Stimulated activated CD4-positive, alpha-beta T cell treated with anti-CD3 and anti-CD28 coated beads, Interleukin-12 subunit alpha, Interleukin-12 subunit beta, amount 100 ng/mL, for 48 hours (primary cell): ENCODE measurements at regions not wholly inside any gene's neighbourhood (a gene's known extent, or its start where the extent isn't known, plus 50 kb on each side); places are given as distances from the start of the nearest gene placed in this dataset.

Source experiments
- DNase-seq, 3 donors: peaks; one replicate each; pipeline ENCODE4 v3.0.0-alpha.2; 2020; ENCODE audit warnings: low read depth in 2 of 3, low spot score in 1 of 3

GRCh38 chr5:167968837-167969236 lies 322.6 kb upstream of the WWC1 start:
- no peak for DNase-seq

DNA sequence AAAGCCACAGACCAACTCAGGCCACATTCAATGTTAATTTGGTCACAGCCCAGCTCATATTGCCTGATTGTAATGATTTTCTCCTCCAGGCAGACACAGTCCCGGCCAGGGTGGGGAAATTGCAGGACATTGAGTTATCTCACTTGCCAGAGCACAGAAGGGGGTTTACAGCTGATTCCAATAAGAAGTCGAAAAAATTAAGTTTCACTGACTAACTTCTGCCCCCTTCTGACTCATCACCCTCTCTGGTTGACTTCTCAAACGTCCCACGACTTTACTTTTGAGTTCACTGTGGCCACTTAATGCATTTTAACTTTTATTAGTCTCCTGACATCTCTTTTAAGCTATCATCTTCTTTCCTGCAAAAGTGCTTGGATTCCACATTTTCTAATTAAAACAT lies 321.4 kb upstream of the WWC1 start:
- DNase-seq: no peak

DNA sequence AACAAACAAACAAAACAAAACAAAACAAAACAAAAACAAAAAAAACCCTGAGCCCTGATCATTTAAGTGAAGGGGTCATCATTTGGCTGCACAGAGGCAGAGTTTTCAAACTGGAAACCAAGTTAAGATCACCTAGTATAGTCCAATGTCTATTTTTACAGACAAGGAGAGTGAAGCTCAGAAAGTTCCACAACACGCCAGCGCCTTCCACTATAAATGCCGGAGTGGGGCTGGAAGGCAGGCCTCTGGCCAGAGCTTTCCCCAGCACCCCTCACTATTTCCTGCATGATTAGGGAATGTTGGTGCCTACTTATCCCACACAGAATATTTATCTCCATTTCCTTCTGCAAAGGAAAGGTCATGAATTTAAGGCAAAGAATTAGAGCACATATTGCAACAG lies 319.7 kb upstream of the WWC1 start:
- DNase-seq: no peak

DNA sequence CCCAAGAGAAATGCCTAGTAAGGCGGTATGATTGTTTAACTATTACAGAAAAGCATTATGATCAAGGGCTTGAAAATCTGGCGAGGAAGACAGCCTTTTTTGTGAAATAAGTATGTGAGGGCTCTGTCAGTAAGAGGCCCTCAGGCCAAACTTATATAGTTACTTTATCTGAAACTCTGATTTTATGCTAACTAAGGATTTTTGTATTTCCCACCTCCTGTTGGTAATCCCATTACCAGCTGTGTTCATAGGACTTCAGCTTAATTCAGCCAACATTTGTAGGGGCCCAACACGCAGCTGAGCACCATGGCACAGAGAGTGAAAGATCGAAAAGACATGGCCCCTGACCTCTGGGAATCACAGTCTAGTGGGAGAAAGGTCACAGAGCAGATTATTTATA lies 318.3 kb upstream of the WWC1 start:
- DNase-seq: no peak

DNA sequence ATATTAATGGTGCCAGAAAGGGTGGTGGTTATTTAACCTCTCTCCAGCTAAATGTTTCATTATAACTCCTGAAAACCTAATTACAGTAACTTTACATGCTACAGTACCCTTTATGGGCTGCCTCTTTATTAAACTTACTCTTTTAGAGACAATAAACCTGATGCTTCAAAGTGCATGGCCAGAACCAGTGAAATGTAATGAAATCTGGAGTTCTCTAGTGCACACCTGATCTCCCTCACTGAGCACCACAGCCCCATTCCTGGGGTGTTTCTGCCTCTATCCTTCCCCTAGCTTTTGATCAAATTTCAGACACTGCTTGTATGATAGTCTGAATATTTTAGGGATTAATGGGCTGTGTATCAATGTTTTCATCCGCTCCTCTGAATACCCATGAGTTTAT lies 306.5 kb upstream of the WWC1 start:
- no peak for DNase-seq

GRCh38 chr5:167985373-167985772 lies 306.1 kb upstream of the WWC1 start:
- no peak for DNase-seq

DNA sequence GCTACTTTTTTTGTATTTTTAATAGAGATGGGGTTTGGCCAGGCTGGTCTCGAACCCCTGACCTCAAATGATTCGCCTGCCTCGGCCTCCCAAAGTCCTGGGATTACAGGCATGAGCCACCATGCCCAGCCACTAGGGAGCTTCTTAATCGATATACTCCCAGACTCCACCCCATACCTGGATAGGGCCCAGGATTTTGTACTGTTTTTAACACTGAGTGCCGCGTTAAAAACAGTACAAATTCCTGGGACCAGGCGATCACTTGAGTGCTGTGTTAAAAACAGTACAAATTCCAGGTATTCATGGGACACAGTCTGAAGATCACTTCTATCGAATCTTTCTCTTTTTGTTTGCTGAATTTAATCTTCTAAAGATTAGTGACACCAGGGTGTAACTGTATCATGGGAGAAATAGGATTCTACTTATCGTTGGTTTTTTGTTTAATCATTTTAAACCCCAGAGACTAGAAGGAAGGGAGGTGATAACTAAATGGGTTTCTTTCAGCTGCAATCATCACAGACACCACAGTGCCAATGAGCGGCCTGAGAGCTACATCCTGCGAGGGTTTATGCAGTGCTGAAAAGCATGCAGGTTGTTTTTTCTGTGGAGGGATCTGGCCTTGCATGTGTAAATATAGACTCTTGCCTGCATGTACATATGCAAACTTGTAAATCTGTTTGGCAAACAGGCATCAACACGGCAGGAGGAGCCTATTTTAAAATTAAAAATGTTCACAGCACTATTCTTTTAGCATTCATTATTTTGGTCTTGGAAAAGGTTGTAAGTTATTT lies 303.8 kb upstream of the WWC1 start:
- no peak for DNase-seq

DNA sequence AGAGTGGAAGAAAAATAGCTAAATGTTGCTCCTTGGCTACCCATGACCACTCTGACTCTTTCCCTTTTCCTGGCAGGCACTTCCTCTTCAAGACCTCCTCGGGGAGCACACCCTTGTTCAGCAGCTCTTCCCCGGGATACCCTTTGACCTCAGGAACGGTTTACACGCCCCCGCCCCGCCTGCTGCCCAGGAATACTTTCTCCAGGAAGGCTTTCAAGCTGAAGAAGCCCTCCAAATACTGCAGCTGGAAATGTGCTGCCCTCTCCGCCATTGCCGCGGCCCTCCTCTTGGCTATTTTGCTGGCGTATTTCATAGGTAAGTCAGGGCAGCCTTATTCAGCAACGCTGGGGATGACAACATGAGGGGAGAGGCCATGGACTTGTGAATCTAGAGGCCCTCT lies 298.6 kb upstream of the WWC1 start:
- no peak for DNase-seq

DNA sequence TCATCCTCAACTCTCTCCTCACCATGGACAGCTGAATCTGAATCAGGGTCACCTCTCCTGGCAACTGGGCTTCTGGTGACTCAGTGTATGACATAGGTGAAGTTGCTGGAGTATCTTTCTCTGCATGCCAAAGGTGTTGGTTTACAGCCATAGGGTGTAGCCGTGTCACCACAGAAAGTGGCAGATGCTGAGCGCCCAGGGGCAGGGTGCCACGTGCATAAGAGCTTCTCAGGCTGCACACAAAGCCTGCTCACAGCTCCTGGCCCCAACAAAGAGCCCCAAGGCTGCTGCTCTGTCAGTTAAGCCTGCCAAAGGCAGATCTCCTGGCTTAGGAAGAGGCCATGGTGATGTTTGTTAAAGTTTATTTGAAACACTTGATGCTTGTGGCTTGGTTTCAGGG lies 297.7 kb upstream of the WWC1 start:
- no peak for DNase-seq

DNA sequence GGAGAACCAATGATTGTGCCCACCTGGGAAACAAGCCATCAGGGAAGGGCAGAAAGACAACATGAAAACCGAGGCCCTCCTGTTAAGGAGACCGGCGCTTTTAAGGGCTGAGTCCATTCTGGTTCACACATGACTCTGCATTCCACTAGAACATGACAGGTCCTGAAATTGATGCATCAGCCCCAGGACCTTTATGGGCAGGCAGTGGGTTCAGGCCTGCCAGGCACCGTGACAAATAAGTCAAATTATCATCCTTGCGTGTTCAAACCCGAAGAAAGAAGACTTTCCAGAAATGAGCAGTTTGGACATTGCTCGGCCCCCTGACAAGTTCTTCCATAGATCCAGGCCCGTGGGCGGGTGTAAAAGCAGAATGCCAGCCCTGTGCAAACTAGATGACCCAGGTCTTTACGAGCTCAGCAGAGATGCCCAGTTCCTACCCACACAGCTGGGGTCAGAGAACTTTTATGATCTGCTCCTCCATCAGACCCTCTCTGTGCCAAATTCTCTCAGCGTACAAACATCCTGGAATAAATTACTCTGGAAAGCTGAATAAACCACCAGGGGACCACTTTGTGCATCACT lies 295.5 kb upstream of the WWC1 start:
- DNase-seq: no peak

DNA sequence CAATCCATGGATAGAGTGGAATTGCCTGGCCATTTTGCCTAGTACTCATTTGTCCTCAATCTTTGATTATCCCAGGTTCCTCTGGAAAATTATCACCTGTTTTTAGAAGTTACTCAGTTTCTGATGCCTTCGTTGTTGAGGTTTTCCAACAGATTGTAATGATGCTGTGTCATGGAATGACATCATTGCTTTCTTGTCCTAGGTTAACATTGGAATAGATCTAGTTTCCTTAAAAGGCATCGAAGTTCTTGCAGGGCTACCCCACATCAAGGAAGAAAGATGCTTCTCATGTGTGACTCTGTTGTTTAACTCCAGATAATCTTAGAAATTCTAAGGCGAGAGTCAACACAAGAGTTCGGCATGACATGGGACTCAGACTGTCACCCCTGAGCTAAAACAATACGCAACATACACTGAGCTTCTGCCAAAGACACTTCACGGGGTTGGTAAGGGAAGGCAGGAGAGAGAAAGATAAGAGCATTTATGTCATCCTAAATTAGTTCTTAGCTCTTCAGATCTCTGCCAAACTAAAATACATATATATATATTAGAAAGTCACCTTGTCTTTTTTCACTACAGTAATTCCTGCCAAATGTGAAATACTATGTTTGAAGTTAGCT lies 293.2 kb upstream of the WWC1 start:
- no peak for DNase-seq

GRCh38 chr5:167999182-167999581 lies 292.3 kb upstream of the WWC1 start:
- no peak for DNase-seq

DNA sequence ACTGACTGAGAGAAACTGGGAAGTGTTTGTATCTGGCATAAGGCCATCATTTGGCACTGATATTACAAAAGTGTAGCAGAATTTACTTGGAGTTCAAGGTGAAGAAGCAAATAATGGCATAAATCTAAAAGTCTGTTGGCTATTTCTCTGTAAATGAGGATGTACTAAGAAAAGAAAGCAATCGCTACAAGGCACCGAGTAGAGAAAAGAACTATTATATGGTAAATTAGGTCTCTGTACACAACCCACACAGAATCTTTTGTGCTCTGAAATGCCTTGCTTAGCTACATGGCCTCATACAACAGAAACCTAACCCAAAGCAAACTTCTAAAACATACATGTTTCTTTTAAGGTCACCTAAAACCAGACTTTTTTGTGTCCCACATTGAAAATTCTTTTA lies 290.1 kb upstream of the WWC1 start:
- no peak for DNase-seq

GRCh38 chr5:168002116-168002515 lies 289.3 kb upstream of the WWC1 start:
- no peak for DNase-seq

DNA sequence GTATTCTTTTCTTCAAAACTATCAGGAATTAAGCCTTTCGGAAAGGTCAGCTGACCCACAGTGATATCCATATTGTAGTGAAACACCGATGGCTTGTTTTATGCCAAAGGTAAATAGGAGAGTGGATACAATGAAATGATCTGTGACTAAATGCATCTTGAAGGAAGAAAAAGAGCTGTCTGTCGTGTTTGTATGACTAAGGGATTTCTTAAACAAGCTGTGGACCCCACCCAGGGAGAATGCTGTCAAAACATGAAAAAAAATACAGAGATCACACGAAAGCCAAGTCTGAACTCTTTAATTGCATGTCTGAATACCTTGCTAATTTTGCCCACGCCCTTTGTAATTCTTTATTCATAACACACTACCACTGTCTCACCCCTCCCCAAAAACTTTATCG lies 286.4 kb upstream of the WWC1 start:
- DNase-seq: no peak

GRCh38 chr5:168005936-168006335 lies 285.5 kb upstream of the WWC1 start:
- DNase-seq: no peak

- no peak for DNase-seq
These were observed 284.9 kb upstream of the WWC1 start for GRCh38 chr5:168006456-168007130.

DNA sequence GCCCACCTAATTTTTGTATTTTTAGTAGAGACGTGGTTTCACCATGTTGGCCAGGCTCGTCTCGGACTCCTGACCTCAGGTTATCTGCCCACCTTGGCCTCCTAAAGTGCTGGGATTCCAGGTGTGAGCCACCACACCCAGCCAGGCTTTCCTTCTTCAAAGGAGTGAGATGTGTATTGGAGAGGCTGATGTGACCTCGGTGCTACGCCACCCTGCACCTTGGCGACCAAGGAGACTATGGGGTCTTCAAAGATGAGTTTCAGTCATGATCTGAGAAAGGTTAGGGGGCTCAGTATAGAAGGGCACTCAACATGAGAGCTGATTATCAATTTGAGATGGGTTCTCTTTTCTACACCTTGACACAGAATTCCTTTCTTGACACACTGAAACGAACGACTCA lies 284.2 kb upstream of the WWC1 start:
- no peak for DNase-seq

GRCh38 chr5:168008555-168008954 lies 282.9 kb upstream of the WWC1 start:
- no peak for DNase-seq

GRCh38 chr5:168011096-168011495 lies 280.3 kb upstream of the WWC1 start:
- no peak for DNase-seq

- DNase-seq: no peak
These were observed 279.4 kb upstream of the WWC1 start for GRCh38 chr5:168012006-168012405.

DNA sequence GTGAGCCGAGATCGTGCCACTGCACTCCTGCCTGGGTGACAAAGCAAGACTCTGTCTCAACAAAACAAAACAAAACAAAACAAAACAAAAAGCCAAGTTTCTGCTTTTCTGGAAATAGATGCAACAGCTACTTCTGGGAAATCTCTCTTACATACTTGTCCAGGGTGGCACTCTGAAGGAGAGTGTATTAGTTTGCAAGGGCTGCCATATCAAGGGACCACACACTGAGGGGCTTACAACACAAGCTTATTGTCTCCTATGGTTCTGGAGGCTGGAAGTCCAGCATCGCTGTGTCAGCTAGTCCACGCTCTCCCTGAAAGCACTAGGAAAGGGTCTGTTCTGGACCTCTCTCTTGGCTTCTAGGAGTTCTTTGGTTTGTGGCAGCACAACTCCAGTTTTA lies 277.9 kb upstream of the WWC1 start:
- DNase-seq: no peak
